CD14-positive monocyte (primary cell): ENCODE measurements at regions not wholly inside any gene's neighbourhood (a gene's known extent, or its start where the extent isn't known, plus 50 kb on each side); places are given as distances from the start of the nearest gene placed in this dataset.

Source experiments
- DNase-seq, 3 donors: peaks; one replicate each; pipeline ENCODE4 v3.0.0-alpha.2; 2011 to 2022
- H2AFZ ChIP-seq: 2 replicates; pipeline ENCODE4 v1.6.0; 2012; ENCODE audit warnings: mild to moderate bottlenecking, low read depth, low read length, inconsistent platforms; ENCODE audit not compliant: insufficient read depth, poor library complexity, severe bottlenecking
- H3K27ac ChIP-seq, 2 donors: 1 replicate in 1 of 2; 2 replicates in 1 of 2; pipeline ENCODE4 v1.5.1; 2012 to 2013; ENCODE audit warnings: low read length in 2 of 2, control low read depth in 1 of 2, inconsistent platforms in 1 of 2, low read depth in 1 of 2, mild to moderate bottlenecking in 1 of 2
- H3K27me3 ChIP-seq, 2 donors: one replicate each; pipeline versions ENCODE4 v1.6.0 to v1.6.1; 2011 to 2013; ENCODE audit warnings: low read length in 2 of 2; ENCODE audit not compliant: control insufficient read depth in 2 of 2, insufficient read depth in 2 of 2
- H3K36me3 ChIP-seq, 2 donors: replicated peaks in 1 of 2; 1 replicate in 1 of 2; 2 replicates in 1 of 2; pipeline versions ENCODE4 v1.5.1 to v1.6.1; 2012 to 2013; ENCODE audit warnings: low read length in 2 of 2, control low read depth in 1 of 2, inconsistent platforms in 1 of 2, mild to moderate bottlenecking in 1 of 2; ENCODE audit not compliant: insufficient read depth in 2 of 2, control insufficient read depth in 1 of 2
- H3K4me1 ChIP-seq, 2 donors: 1 replicate in 1 of 2; 2 replicates in 1 of 2; pipeline versions ENCODE4 v1.5.1 to v1.6.1; 2012 to 2013; ENCODE audit warnings: low read length in 2 of 2, control low read depth in 1 of 2, inconsistent platforms in 1 of 2, mild to moderate bottlenecking in 1 of 2, moderate library complexity in 1 of 2; ENCODE audit not compliant: insufficient read depth in 2 of 2, control insufficient read depth in 1 of 2
- H3K4me2 ChIP-seq: replicated peaks from 2 replicates; pipeline ENCODE3; 2012; ENCODE audit warnings: low read length, moderate library complexity, mild to moderate bottlenecking; ENCODE audit not compliant: poor library complexity, severe bottlenecking; ENCODE audit errors: extremely low read depth
- H3K4me3 ChIP-seq, 3 experiments: fragments of 200-600 bp in 1 of 3; sonication (generic) in 1 of 3; replicated peaks in 1 of 3; 1 replicate in 2 of 3; 2 replicates in 1 of 3; pipeline ENCODE4 v1.5.1; 2011 to 2013; ENCODE audit warnings: low read length in 3 of 3, mild to moderate bottlenecking in 3 of 3, control low read depth in 2 of 3, low read depth in 2 of 3, inconsistent platforms in 1 of 3, moderate library complexity in 1 of 3
- H3K79me2 ChIP-seq: 2 replicates; pipeline ENCODE4 v1.6.0; 2012; ENCODE audit warnings: mild to moderate bottlenecking, control low read depth, inconsistent platforms, low read length, moderate library complexity; ENCODE audit not compliant: insufficient read depth
- H3K9ac ChIP-seq: 2 replicates; pipeline ENCODE4 v1.6.0; 2017; ENCODE audit warnings: low read length, mild to moderate bottlenecking; ENCODE audit not compliant: insufficient read depth, poor library complexity, severe bottlenecking
- H3K9me3 ChIP-seq, 2 donors: replicated peaks in 1 of 2; 1 replicate in 1 of 2; 2 replicates in 1 of 2; pipeline versions ENCODE4 v1.5.1 to v1.6.1; 2012 to 2013; ENCODE audit warnings: low read length in 2 of 2, control low read depth in 1 of 2; ENCODE audit not compliant: control insufficient read depth in 1 of 2, insufficient read depth in 1 of 2
- H4K20me1 ChIP-seq: 2 replicates; pipeline ENCODE4 v1.6.0; 2012; ENCODE audit warnings: mild to moderate bottlenecking, low read length, control low read depth, moderate library complexity; ENCODE audit not compliant: insufficient read depth
- H3K27ac Mint-ChIP-seq, 7 donors: one replicate each; pipeline ENCODE4 v1.8.0; 2020; ENCODE audit warnings: mild to moderate bottlenecking in 7 of 7, mixed read lengths in 7 of 7, moderate library complexity in 6 of 7, inconsistent platforms in 2 of 7
- H3K27me3 Mint-ChIP-seq, 3 donors: one replicate each; pipeline ENCODE4 v1.8.0; 2021 to 2022; ENCODE audit warnings: low read depth in 3 of 3, mild to moderate bottlenecking in 3 of 3, mixed read lengths in 3 of 3, moderate library complexity in 3 of 3, inconsistent platforms in 1 of 3
- H3K36me3 Mint-ChIP-seq, 2 donors: one replicate each; pipeline ENCODE4 v1.8.0; 2020; ENCODE audit warnings: mixed read lengths in 2 of 2, inconsistent platforms in 1 of 2, mild to moderate bottlenecking in 1 of 2
- H3K4me1 Mint-ChIP-seq: one replicate; pipeline ENCODE4 v1.8.0; 2020; ENCODE audit warnings: mild to moderate bottlenecking, mixed read lengths
- H3K4me3 Mint-ChIP-seq, 2 donors: one replicate each; pipeline ENCODE4 v1.8.0; 2020; ENCODE audit warnings: mild to moderate bottlenecking in 2 of 2, mixed read lengths in 2 of 2, moderate library complexity in 1 of 2
- H3K9me3 Mint-ChIP-seq, 7 donors: one replicate each; pipeline ENCODE4 v1.8.0; 2020 to 2022; ENCODE audit warnings: mixed read lengths in 7 of 7, mild to moderate bottlenecking in 6 of 7, moderate library complexity in 6 of 7, inconsistent platforms in 2 of 7
- CTCF ChIP-seq: fragments of 200-600 bp; IDR thresholded peaks from one replicate; pipeline ENCODE4 v1.8.0; 2022; ENCODE audit warnings: antibody characterized with exemption, mild to moderate bottlenecking
- WGBS: methylation state at CpG from one replicate; pipeline ENCODE4 v1.1.5; 2013; ENCODE audit warnings: missing lambda C conversion rate; ENCODE audit not compliant: insufficient coverage; 5-methylcytosine and 5-hydroxymethylcytosine counted together
- intact Hi-C, 2 donors: fragments of 100-400 bp; cut with micrococcal nuclease; formaldehyde crosslinking; loops; one replicate each; pipeline versions ENCODE4 v1.15.0 to v1.15.1; 2023

- peaks cover 0 to 7% (median 2%) of the 10 kb centered on the region in 7 donors for H3K9me3 Mint-ChIP-seq
- Histone ChIP-seq H3K4me3 (no peak overlapping the region), H4K20me1 (no peaks in the 10 kb centered on the region), H3K9me3 (no peaks in the 10 kb centered on the region), H3K27me3 (peaks cover 4 to 11% of the 10 kb centered on the region in 2 donors), H3K4me1 (no peaks in the 10 kb centered on the region), H3K79me2 (no peaks in the 10 kb centered on the region), H3K9ac (no peak overlapping the region), H3K4me2 (no peak overlapping the region), H3K36me3 (no peaks in the 10 kb centered on the region), H2AFZ (no peak overlapping the region), H3K27ac (no peak overlapping the region)
- DNase-seq, result no peak
- peaks cover 8 to 19% (median 19%) of the 10 kb centered on the region in 3 donors for H3K27me3 Mint-ChIP-seq
- no peaks in the 10 kb centered on the region for H3K4me1 Mint-ChIP-seq
- H3K27ac Mint-ChIP-seq, result no peak overlapping the region
- no peak overlapping the region for H3K4me3 Mint-ChIP-seq
- no peaks in the 10 kb centered on the region for H3K36me3 Mint-ChIP-seq
- no peak for TF ChIP-seq CTCF
- 94% methylated on average over 2 of the region's 5 CpGs for WGBS
- intact Hi-C loops, result no loop called here
These were observed 239.9 kb downstream of the MTX2 start for GRCh38 chr2:176508984-176509740.

- intact Hi-C loops, result no loop called here
- Histone ChIP-seq H4K20me1 (no peaks in the 10 kb centered on the region), H3K27me3 (peaks cover 0 to 3% of the 10 kb centered on the region in 2 donors), H3K27ac (no peak overlapping the region), H3K9ac (no peak overlapping the region), H3K9me3 (no peaks in the 10 kb centered on the region), H2AFZ (no peak overlapping the region), H3K4me2 (no peak overlapping the region), H3K4me3 (no peak overlapping the region), H3K79me2 (no peaks in the 10 kb centered on the region), H3K4me1 (no peaks in the 10 kb centered on the region), H3K36me3 (no peaks in the 10 kb centered on the region)
- DNase-seq, result no peak
- Mint-ChIP-seq H3K4me3 (no peak overlapping the region), H3K4me1 (no peaks in the 10 kb centered on the region), H3K9me3 (peaks cover 0 to 7% (median 2%) of the 10 kb centered on the region in 7 donors), H3K36me3 (no peaks in the 10 kb centered on the region), H3K27ac (no peak overlapping the region), H3K27me3 (peaks cover 8 to 15% (median 10%) of the 10 kb centered on the region in 3 donors)
- TF ChIP-seq CTCF, result no peak
- no CpG with 5 or more reads among the region's 5 CpGs for WGBS
These were observed 245.0 kb downstream of the MTX2 start for GRCh38 chr2:176514276-176514675.
